HG02884 (cell line): ENCODE measurements at regions not wholly inside any gene's neighbourhood (a gene's known extent, or its start where the extent isn't known, plus 50 kb on each side); places are given as distances from the start of the nearest gene placed in this dataset.
"Not testable (repeated sequence)": the region's sequence is repeated elsewhere in the genome, so short reads cannot be mapped to it uniquely, and the experiment has no call there.

Experiments used
- ATAC-seq: cut with Tn5 transposase; IDR thresholded peaks from one replicate; pipeline ENCODE4 v1.9.1; 2021; ENCODE audit warnings: mild to moderate bottlenecking, moderate library complexity; ENCODE audit not compliant: unreplicated experiment

DNA sequence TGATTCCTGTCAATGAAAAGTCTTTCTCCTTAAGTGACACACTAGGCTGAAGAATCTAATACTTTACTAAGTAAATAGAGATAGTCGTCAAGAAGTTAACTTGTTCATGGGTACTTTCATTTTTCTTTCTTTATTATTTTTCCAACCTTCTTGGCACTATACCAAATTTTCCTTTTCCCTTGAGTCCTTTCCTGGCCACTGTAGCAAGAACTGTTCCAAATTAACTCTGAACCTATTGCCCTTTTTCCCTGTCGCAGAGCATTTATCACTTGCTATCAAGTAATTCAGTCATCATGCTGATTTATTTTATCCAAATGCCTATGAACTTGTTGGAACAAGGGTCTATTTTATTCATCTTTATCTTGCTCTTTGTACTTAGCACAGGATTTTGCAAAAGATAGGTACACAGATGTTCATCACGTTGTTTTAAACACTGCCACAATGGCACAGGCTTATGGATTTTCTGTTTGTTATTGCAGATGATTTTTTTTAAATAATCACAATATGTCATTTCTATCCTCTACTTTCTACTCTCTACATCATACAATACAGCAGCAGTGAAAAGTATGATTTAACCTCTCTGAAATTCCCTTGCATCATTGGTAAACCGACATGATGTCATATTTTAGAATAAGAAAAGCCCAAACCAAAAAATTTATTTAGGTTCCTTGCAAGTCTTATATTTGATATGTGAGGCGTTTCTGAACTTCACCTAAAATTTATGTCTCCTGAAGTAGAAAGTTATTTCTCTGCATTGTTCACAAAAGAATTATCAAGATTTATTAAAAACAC is 2352.3 kb downstream of the PCDH7 start:
- no peak for ATAC-seq

DNA sequence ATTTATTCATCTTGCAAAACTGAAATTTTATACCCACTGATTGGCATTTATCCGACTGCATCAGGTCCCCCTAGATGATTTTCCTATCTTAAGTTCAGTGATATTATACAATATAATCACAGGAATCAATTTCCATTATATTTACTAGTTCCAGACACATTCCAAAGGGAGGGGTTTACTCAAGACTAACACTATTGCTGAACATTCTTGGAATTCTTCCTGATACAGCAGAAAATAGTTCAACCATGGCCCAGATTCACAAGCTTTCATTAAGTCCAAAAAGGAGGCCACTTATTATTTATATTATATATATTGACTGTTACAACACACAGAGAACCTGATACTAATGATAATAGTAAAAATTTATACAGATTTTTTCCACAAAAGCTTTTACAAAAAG is 2353.6 kb downstream of the PCDH7 start:
- no peak for ATAC-seq

- ATAC-seq = no peak
These were observed 2358.0 kb downstream of the PCDH7 start for GRCh38 chr4:33078145-33078544.

DNA sequence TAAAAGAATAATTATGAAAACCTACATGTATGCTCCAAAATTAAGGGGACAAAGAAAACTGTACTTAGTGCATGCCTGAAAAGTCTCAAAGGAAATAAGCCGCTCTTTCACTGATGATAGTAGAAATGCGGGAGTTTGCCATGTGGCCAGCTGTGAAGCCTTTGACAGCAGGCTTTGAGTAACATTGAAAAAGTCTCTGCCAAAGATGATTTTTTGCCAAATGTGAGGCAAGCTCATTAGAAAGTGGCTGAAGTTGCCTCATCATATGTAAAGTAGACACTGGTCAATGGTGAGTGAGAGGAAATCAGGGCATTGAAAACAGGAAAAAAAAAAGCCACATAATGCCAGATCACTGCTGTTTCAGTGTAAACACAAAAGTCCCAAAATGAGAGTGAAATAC is 2360.1 kb downstream of the PCDH7 start:
- no peak for ATAC-seq

- no peak for ATAC-seq
These were observed 2365.5 kb downstream of the PCDH7 start for GRCh38 chr4:33085709-33086108.

- ATAC-seq = no peak
These were observed 2366.3 kb downstream of the PCDH7 start for GRCh38 chr4:33086331-33086925.

GRCh38 chr4:33088713-33089112 is 2368.5 kb downstream of the PCDH7 start:
- no peak for ATAC-seq

- ATAC-seq = no peak
These were observed 2370.7 kb downstream of the PCDH7 start for GRCh38 chr4:33090910-33091309.

- no peak for ATAC-seq
These were observed 2371.8 kb downstream of the PCDH7 start for GRCh38 chr4:33091961-33092360.

DNA sequence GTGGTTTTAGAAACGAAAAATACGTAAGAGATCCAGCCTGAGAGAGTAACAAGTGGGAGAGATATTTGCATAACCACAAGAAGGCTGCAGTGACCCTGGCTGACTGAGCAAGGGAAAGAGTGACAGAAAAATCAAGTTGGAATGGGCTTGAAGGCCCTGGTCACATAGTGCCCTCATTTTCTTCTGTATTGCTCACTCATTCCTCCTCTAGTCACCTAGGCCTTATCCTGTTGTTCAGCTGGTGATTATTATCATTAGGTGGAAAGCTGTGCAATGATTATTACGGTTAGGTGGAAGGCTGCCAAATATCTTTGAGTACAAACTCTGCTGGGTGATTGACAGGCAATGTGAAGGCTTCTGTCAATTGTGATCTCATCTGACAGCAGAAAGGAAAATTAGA is 2384.1 kb downstream of the PCDH7 start:
- ATAC-seq = peak; percentile 60

DNA sequence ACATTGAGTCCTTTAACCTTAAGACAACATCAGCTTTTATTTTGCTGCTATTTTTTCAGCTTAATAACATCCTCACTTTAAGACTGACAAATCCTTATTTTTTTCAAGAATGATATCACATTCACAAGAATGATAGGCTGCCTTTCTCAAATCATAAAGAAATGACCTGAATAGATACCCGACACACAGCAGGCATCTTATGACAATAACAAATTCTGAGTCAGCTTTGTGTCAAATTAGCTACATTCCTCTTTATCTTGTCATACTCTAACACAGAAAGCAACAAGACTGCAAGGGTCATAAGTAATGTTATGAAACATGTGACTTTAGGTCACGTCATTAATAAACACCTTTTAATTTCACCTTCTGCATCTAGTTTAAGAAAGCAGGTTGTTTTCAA is 2387.6 kb downstream of the PCDH7 start:
- ATAC-seq = no peak

GRCh38 chr4:33111117-33111516 is 2390.9 kb downstream of the PCDH7 start:
- no peak for ATAC-seq

DNA sequence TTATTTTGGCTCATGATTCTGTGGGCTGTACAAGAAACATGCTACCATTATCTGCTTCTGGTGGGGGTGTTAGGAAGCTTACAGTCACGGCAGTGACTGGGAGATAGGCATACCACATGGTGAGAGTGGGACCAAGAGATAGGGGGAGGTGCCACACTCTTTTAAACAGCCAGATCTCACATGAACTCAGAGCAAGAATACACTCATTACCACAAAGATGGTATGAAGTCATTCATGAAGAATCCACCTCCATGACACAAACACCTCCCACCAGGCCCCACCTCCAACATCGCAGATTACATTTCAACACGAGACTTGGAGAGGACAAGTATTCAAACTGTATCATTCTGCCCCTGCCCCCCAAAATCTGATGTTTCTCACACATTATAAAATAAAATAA is 2396.7 kb downstream of the PCDH7 start:
- ATAC-seq = no peak

- ATAC-seq = no peak
These were observed 2405.8 kb downstream of the PCDH7 start for GRCh38 chr4:33126002-33126401.

DNA sequence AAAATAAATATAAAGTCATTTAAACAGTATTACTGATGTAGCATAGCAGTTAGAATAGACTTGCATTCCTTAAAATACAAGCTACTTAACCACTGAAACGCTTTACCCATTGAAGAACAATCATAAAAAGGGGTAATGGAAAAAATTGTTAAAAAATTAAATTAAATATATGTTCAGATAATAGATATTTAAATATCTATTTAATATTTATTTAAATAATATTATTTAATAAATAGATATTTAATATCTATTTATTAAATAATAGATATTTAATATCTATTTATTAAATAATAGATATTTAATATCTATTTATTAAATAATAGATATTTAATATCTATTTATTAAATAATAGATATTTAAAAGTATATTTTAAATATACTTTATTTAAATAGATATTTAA is 2410.5 kb downstream of the PCDH7 start:
- not testable (repeated sequence) for ATAC-seq

DNA sequence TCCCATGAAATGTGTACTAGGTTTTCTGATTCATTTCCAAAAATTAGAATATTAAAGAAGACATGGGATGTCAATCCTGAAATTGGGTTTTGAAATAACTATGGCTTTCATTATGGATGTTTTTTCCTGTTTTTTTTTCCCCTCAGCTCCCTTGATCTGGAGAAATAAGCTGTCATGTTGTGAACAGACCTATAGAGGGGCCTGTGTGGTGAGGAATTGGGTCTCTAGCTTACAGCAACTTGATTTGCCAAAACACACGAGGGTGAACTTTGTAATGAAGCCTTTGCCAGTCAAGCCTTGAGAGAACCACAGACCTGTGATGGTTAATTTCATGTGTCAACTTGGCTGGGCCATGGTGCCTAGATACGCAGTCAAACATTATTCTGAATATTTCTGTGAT is 2413.6 kb downstream of the PCDH7 start:
- ATAC-seq = no peak

GRCh38 chr4:33134366-33134765 is 2414.2 kb downstream of the PCDH7 start:
- no peak for ATAC-seq

DNA sequence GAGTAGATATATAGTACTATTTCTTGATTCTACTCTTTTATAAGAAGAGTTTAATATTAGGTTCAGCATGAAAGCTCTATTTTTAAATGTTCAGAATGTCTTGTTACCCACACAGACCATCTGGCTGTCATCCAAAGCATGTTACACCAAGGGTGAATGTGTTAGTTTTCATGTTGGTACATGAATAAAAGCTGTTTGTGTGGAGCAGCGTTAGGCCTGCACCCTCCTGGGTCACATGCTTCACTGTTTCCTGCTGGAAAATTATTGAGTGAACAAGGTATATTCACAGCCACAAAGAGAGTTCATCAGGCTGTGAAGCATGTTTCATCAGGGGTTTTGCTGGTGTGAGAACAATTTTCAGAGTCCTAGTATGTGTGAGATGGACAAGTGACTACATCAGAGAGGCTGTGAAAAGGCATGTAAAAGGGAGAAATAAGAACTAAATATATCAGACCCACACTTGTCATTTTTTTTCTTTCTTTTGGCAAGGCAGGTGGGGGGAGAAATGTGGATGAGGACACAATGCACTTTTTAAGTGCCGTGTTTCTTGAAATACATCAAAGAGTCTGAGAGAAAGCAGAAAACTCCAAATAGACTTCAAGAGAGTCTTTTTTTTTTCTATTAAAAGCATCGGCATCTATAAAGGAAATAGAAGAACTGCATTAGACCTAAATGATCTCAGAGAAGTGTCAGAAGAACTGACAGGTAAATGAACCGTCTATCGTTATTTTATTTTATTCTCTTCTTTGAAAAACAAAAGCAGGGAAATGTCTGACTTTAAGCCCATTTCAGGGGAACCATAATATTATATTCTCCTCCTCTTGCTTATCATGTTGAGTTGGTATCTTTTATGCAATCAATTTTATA is 2429.7 kb downstream of the PCDH7 start:
- ATAC-seq = no peak

DNA sequence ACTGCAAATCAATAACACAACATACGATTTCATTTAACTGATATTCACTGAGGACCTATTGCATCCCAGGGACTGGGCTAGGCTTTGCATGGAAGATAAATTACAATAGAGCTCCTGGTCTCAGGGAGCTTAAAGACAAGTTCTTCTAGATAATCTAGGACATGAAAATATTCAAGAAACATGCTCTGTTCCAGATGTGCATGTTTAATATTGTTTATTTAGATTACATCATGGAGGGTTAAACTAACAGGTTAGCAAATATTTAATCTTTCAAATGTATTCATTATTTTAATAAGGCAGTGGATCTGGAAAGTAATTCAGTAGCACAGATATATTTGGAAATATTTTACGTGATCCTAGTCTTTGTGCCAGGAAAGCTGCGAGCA is 2430.3 kb downstream of the PCDH7 start:
- no peak for ATAC-seq

GRCh38 chr4:33160126-33160525 is 2440.0 kb downstream of the PCDH7 start:
- ATAC-seq = no peak

DNA sequence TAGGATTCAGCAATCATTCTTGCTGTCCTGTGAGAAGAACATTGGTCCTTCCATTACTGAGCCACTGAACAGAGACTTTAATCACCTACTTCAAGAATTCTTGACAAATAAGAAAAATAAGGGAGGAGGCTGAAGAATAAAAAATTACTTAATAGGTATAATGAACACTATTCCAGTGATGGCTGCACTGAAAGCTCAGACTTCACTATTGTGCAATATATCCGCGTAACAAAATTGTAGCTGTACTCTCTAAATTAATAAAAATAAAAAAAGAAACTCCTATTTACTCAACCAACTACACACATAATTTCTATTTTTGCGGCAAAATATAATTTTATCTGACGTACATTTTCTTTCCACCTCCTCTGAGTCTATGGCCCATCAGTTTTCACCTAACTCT is 2441.0 kb downstream of the PCDH7 start:
- no peak for ATAC-seq

DNA sequence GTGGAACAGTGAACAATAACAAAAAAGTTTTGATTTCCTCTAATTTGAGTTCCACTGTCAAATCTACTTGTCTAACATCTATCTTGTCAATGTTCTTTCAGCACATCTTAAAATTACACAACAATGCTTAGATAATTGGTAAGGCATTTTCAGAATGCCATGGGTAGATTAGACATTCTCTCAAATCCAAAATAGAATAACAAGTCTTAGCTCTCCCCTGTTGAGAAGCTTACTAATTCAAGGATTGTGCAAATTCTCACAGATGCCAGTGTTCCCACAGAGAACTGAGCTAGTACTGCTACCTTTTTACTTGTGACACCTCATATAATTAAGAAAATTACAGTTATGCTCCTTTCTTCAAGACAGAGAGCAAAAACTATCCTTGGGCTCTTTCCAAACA is 2442.0 kb downstream of the PCDH7 start:
- no peak for ATAC-seq
